ENCODE measurements at regions not wholly inside any gene's neighbourhood (a gene's known extent, or its start where the extent isn't known, plus 50 kb on each side); places are given as distances from the start of the nearest gene placed in this dataset.
"Not testable (repeated sequence)": the region's sequence is repeated elsewhere in the genome, so short reads cannot be mapped to it uniquely, and the experiment has no call there.

DNA sequence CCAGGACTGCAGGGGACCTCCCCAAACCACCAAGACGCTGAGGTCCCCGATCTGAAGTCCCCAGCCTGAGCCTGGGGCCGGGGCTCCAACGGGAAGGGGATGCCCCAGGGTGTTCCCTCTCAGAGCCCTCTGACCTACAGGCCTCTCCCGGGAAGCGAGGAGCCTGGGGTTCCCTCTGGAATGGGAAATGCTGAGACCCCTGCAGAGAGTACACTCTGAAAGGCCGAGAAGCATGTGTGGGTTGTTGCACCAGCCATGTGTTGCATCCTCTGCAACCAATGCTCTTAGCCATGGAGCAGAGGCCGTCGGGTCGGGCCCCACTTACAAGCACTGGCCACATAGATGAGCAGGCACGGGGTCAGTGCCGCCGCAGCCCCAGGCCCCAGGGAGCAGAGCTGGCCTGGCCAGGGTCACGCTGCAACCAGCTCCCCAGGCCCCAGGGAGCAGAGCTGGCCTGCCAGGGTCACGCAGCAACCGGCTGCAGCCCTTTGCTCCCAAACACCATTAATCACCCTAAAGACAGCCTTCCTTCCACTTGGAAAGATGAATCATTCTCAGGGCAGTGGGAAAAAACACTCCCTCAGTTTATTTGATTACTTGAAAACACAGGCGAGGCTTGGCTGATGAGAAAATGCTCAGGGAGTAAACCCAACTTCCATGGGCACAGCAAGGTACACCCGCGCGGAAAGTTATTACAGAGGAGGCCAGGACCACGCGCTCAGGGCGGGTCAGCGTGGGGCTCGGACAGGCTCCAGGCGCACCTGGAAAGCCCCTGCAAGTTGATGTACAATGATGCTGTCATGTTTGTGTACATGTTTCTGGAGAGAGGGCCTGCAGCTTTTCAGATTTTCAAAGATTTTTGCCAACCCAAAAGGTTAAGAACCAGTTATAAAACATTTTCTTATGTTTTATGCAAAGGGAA, 78.0 kb upstream of the AFDN start:
- ChIA-PET POLR2A (no interaction called here), CTCF (interaction anchor here (1.0 kb wide), 1 partner anchor 12 kb away, joined by 3 read pairs; no protein-coding TSS in a partner anchor)
- DNase-seq (ENCODE audit: extremely low spot score): no peak
- TF ChIP-seq, protein P1, sequence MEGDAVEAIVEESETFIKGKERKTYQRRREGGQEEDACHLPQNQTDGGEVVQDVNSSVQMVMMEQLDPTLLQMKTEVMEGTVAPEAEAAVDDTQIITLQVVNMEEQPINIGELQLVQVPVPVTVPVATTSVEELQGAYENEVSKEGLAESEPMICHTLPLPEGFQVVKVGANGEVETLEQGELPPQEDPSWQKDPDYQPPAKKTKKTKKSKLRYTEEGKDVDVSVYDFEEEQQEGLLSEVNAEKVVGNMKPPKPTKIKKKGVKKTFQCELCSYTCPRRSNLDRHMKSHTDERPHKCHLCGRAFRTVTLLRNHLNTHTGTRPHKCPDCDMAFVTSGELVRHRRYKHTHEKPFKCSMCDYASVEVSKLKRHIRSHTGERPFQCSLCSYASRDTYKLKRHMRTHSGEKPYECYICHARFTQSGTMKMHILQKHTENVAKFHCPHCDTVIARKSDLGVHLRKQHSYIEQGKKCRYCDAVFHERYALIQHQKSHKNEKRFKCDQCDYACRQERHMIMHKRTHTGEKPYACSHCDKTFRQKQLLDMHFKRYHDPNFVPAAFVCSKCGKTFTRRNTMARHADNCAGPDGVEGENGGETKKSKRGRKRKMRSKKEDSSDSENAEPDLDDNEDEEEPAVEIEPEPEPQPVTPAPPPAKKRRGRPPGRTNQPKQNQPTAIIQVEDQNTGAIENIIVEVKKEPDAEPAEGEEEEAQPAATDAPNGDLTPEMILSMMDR (IDR thresholded peaks at IDR 0.05; ENCODE audit: control extremely low read depth, extremely low read depth, low read depth, missing control alignments): no peak

DNA sequence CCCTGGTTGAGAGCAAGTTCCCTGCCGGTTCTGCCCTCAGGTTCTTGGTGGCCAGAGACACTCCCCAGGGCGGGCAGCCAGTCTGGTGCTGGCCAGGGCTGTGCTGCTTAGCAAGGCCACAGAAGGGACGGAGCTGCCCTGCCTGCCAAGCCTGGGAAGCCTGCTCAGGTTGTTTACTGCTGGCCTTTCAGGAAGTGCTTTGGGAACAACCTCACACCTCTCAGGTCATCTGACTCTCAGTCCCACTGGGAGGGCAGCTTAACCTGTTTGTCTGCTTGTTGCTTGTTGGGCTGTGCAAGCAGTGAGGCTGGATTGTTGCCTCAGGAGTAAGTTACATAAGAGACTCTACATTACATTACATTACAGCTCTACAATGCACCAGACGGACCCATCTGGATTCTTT, 75.8 kb upstream of the AFDN start:
- CTCF ChIA-PET: interaction anchor here (1.5 kb wide), 1 partner anchor 15 kb away, joined by 3 read pairs; no protein-coding TSS in a partner anchor
- POLR2A ChIA-PET: no interaction called here
- TF ChIP-seq, protein P1 (IDR thresholded peaks at IDR 0.05; ENCODE audit: control extremely low read depth, extremely low read depth, low read depth, missing control alignments): no peak
- DNase-seq (ENCODE audit: extremely low spot score): no peak

DNA sequence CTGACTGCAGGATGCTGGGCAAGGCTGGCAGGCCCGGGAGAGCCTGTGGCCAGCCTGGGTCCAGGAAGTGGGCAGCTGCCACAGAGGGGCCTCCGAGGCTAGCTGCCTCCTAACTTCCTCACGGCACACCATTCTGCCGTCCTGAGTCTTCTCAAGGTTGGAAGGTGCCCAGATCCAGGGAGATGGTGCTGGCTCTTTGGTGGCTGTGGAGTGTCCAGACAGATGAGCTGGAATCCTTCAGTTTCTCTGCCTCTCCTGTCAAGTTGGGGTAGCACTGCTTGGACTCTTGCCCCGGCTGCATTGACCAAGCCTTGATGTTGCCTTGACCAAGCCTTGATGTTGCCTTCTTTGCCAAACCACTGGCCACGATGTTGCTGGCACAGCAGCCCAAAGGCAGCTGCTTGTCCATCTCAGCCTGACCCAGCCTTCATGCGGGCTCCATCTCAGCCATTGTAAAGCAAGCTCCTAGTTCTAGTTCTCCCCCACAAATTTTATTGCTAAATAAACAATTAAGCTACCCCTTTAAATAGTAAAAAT, 75.1 kb upstream of the AFDN start:
- ChIA-PET CTCF (interaction anchor here (1.5 kb wide), 1 partner anchor 15 kb away, joined by 3 read pairs; no protein-coding TSS in a partner anchor), POLR2A (no interaction called here)
- TF ChIP-seq, protein P1 (IDR thresholded peaks at IDR 0.05; ENCODE audit: control extremely low read depth, extremely low read depth, low read depth, missing control alignments): no peak
- no peak for DNase-seq (ENCODE audit: extremely low spot score)

DNA sequence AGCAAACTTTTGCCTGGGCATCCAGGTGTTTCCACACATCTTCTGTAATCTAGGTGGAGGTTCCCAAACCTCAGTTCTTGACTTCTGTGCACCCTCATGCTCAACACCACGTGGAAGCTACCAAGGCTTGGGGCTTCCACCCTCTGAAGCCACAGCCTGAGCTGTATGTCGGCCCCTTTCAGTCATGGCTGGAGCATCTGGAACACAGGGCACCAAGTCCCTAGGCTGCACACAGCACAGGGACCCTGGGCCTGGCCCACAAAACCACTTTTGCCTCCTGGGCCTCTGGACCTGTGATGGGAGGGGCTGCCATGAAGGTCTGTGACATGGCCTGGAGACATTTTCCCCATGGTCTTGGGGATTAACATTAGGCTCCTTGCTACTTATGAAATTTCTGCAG, 73.4 kb upstream of the AFDN start:
- POLR2A ChIA-PET; DNase-seq (ENCODE audit: extremely low spot score): not testable (repeated sequence)
- CTCF ChIA-PET: interaction anchor here (0.8 kb wide), 1 partner anchor 19 kb away, joined by 3 read pairs; no protein-coding TSS in a partner anchor

DNA sequence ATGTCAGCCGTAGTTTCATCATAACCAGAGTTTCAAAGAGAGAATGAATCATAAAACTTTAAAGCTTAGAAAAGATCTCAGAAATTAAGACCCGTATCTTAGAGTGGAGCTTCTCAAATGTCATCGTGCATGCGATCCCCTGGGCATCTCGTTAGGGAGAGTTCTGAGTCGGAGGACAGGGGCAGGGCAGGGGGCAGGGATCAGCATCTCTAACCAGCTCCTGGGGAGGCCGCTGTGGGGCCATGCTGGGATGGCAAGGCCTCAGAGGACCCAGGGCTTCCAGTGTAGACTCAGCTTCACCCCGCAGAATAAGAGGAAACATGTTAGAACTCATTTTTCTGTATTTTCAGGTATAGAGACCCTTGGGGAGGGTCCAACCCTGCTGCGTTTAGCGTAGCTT, 72.0 kb upstream of the AFDN start:
- DNase-seq (ENCODE audit: extremely low spot score): no peak
- ChIA-PET CTCF (interaction anchor here (1.6 kb wide), 1 partner anchor 19 kb away, joined by 6 read pairs; no protein-coding TSS in a partner anchor), POLR2A (no interaction called here)
- TF ChIP-seq, protein P1 (IDR thresholded peaks at IDR 0.05; ENCODE audit: control extremely low read depth, extremely low read depth, low read depth, missing control alignments): no peak

DNA sequence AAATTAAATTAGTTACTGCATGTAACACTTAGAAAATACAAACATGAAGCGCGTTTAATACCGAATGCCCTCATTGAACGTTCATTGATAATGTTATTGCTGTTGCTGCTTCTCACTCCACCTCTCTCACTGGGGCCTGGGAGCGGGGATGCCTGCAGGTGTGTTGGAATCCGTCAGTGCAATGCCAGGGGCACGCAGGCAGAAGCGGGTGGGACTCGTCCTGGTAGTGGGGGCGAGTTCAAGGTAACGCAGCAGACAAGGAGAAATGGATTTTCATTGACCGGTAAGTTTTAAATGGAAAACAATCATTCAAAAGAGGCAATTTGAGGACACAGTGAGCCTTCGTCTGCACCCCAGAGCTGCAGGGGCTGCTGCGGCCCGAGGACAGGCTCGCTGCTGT, 71.2 kb upstream of the AFDN start:
- ChIA-PET POLR2A (no interaction called here), CTCF (interaction anchor here (0.6 to 1.6 kb wide), 2 partner anchors 19 to 1044 kb away, joined by 3 to 6 read pairs; no protein-coding TSS in a partner anchor)
- DNase-seq (ENCODE audit: extremely low spot score): no peak
- TF ChIP-seq, protein P1 (IDR thresholded peaks at IDR 0.05; ENCODE audit: control extremely low read depth, extremely low read depth, low read depth, missing control alignments): no peak

DNA sequence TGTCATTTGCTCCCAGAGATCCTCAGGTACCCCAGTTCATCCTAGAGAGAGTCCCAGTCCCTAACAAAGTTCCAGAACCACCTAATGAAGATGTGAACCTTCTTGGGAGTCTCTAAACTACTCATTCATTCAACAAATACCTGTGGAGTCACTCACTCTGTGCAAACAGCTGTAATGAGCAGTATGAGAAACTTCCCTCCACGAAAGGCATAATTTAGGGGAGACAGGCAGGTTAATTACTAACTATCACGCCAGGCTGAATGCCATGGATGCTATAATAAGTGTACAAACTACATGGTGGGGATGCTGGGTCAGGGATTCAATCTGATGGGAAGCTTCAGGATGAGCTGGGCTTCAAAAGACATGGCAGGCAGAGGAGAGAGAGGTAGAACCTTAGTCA, 70.1 kb upstream of the AFDN start:
- POLR2A ChIA-PET: no interaction called here

More for the DNA sequence above, 70.1 kb upstream of the AFDN start:
- CTCF ChIA-PET: no interaction called here
- TF ChIP-seq, protein P1 (IDR thresholded peaks at IDR 0.05; ENCODE audit: control extremely low read depth, extremely low read depth, low read depth, missing control alignments): no peak
- no peak for DNase-seq (ENCODE audit: extremely low spot score)

All from GM10248 (cell line).